Heart left ventricle (tissue), 13 donors: ENCODE measurements at regions not wholly inside any gene's neighbourhood (a gene's known extent, or its start where the extent isn't known, plus 50 kb on each side); places are given as distances from the start of the nearest gene placed in this dataset.

Experiments
- POLR2A ChIP-seq, 2 donors: fragments of 450-650 bp; IDR thresholded peaks; one replicate each; pipeline ENCODE4 v1.6.1; 2017; ENCODE audit warnings: antibody characterized with exemption in 2 of 2, mild to moderate bottlenecking in 2 of 2, moderate library complexity in 2 of 2
- TF ChIP-seq, protein P1 (sequence below), 12 donors: fragments of 200-600 bp; sonication (generic) in 4 of 12; IDR thresholded peaks; one replicate each; pipeline versions ENCODE4 v1.5.0 to v1.8.0; 2018 to 2022; ENCODE audit warnings: antibody characterized with exemption in 12 of 12, mild to moderate bottlenecking in 5 of 12
- donor health status: ischemic (EF 13 %, LVEDD 7.1; RV severe dilation, severe dysfunction).
- donor health status: DM: no; HTN: yes; CAD: no.
- donor health status: DM: no; HTN: no; CAD: no.
- donor health status: ischemic (EF 25% LVEDD 6.9; RV normal size, moderate dysfunction).
- donor health status: ischemic (EF 25% LVEDD 5.7; RV mildly dilated, moderate dysfunction).
- donor health status: ischemic (EF 35%, LVEDD 5.7; RV mildly dilated, moderate dysfunction).
- donor health status: nonischemic (EF 11% LVEDD 7.7; RV severe dilation, severe dysfunction).
- donor health status: DM: yes; HTN: yes; CAD: no.
- donor health status: PGD.
- donor health status: ischemic (EF 29% LVEDD 5.4; RV normal size, mild dysfunction).
- donor health status: nonischemic (EF 23%, LVEDD 6.1; RV moderate dilation, normal function).

DNA sequence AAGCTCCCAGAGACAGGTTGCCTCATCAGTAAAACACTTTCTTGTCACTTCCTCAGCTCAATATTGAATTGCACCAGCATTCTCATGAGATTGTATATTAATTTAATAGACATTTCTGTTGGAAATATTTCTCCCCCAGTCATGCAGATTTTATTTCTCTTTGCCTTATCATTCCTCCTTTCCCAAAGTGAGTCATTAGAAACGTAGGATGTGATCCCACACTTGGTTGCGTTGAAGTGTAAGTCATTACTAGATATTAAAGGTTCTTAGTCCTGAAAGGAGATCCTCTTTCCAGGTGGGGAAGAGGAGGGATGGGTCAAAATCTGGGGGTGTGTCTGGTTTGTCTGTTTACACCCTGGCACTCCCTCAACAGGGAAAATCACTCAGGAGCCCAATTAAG is 438.2 kb downstream of the SLC4A3 start:
- no peak for TF ChIP-seq POLR2A (IDR thresholded peaks at IDR 0.05)
- TF ChIP-seq, protein P1, sequence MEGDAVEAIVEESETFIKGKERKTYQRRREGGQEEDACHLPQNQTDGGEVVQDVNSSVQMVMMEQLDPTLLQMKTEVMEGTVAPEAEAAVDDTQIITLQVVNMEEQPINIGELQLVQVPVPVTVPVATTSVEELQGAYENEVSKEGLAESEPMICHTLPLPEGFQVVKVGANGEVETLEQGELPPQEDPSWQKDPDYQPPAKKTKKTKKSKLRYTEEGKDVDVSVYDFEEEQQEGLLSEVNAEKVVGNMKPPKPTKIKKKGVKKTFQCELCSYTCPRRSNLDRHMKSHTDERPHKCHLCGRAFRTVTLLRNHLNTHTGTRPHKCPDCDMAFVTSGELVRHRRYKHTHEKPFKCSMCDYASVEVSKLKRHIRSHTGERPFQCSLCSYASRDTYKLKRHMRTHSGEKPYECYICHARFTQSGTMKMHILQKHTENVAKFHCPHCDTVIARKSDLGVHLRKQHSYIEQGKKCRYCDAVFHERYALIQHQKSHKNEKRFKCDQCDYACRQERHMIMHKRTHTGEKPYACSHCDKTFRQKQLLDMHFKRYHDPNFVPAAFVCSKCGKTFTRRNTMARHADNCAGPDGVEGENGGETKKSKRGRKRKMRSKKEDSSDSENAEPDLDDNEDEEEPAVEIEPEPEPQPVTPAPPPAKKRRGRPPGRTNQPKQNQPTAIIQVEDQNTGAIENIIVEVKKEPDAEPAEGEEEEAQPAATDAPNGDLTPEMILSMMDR (IDR thresholded peaks at IDR 0.05) = no peak
